ENCODE measurements at regions not wholly inside any gene's neighbourhood (a gene's known extent, or its start where the extent isn't known, plus 50 kb on each side); places are given as distances from the start of the nearest gene placed in this dataset.

DNA sequence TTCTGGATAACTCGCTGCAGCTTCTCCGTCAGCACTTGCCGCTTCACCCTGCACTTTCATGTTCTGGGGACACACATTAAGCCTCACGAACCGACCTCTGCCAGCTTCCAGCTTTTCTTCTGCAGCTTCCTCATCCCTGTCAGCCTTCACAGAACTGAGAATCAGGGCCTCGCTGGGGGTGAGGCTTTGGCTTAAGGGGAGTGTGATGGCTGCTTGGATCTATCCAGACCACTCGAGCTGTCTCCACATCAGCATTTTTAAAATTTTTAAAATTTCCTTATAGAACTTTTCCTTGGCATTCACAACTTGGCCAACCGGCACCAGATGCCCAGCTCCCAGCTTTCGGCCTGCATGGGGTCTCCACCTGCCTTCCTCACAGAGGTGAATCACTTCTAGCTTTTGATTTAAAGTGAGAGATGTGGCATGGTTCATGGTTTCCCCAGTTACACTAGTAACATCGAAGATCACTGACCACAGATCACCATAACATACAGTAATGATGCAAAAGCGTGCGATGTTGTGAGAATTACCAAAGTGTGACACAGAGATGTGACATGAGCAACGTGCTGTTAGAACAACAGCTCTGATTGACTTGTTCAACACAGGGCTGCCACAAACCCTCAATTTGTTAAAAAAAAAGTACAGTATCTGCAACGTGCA is 139.1 kb upstream of the C14orf180 start:
- no peak for DNase-seq

DNA sequence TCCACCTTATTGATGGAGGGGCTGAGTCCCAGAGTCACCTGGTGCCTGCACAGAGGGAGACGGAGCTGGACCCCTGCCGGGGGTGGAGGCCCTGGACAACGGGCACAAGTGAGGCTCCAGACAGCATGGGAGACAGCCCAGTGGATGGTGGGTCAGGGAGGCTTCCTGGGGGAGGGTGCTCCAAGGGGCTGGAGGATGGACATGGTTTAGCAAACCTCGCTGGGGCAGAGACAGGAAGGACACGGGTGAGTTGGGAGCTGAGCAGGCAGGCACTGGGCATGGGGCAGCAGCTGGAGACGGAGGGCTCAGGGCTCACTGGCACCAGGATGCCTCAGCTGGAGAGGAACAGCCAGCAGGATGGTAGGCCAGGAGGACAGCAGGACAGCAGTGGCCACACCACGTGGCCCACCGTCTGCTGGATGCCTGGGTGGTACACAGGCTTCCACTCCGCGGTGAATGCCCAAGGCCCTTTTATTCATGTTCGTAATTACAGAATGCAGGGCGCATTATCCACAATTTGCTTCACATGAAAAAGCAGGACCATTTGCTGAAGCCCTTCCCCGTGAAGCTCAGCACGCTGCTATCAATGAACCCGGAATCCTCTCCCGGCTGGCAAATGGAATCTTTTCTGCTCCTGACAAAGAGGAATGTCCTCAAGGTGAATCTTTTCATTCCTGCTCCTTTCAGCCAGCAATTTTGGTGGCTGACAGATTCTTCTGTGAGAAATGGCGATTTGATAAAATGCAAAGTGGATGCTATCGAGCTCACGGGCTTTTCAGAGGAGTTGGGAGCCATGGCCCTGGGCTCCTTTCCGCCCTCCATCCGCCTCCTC is 138.1 kb upstream of the C14orf180 start:
- DNase-seq: no peak

DNA sequence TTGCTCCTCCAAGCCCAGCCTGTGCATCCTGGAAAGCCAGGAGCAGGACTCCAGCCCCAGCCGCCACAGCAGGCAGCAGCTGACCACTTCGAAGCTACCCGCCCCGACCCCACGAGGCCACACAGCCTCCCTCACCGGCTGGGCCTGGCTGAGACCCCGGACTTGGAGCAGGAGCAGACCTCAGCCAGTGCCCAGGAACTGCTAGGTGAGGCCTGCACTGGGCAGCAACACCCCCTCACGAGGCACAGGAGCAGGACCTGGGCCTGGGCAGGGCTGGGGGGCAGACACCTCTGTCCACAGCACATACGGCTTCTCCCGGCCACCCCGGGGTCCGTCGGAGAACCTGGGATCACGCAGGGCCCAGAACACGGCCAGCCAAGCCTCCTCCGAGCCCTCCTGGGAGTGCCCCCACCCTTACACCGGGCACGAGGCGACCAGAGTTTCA is 137.4 kb upstream of the C14orf180 start:
- no peak for DNase-seq

DNA sequence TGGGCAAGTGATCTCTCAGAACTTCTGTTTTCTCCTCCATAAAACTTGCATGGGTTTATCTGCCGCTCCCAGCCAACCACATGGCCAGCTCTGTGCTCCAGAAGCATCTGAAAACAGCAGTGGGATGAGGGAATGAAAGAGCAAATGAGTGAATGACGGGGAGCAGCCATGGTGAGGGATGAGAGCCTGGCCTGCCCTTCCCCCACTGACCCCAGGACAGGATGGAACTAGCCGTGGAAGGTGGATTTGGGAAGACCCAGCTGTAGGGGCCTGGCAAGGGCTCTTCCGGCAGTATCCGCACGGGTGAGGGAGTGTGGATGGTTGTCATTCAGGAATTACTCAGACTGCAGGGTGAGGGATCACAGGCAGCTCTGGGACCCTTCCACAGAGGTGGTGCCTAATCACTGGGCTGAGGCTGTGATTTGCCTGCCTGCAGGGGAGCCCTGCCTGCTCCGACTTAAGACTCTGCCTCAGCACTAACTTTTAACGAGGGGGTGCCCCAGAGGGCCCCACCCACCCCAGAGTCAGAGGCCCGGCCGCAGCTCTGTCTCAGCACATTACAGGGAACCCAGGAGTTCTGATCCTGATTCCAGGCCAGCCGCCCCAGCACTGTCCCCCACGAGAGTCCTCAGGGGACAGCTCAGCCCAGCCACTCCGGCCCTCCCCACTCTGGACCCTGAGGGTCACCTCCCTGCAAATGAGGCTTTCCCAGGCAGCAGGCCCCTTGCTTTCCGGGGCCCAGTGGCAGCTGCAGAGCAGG is 136.8 kb upstream of the C14orf180 start:
- no peak for DNase-seq

- DNase-seq: no peak
These were observed 136.0 kb upstream of the C14orf180 start for GRCh38 chr14:104443391-104444158.

- no peak for DNase-seq
These were observed 135.2 kb upstream of the C14orf180 start for GRCh38 chr14:104444159-104445030.

GRCh38 chr14:104445086-104445485 is 134.5 kb upstream of the C14orf180 start:
- DNase-seq: no peak

- no peak for DNase-seq
These were observed 133.7 kb upstream of the C14orf180 start for GRCh38 chr14:104445832-104446381.

DNA sequence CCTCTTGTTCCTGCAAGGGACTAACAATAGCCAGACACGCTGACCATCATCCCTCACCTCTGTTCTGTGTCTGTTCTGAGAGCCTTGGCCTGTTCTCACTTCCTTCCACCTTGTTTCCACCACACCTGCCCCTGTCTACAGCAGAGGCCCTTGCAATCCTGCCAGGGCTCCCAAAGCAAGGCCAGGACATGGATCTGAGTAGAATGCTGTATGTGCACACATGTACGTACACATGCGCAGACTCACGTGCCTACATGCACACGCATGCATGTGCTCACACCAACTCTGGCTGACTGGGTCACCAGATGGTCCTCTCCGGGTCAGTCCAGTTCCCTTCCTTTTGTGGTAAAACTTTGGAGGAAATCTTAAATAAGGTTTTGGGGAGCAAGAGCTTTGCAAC is 133.0 kb upstream of the C14orf180 start:
- DNase-seq: no peak

DNA sequence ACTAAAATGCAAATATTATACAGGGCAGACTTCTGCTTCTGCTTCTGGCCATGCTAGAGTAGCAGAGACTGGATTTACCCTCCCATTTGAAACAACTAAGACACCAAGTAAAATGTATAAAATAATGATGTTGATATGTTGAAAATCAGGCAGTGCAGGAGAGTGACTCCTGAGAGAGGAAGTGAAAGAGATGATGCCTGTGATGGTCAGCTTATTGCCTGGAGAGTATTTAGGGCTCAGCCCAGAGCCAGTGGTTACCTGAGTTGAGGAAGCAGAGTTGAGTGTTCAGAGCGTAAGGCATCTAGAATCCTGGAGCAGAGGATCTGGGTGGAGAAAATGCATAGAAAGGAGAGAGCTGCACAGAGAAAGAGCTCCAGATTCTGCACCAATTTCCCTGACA is 131.8 kb upstream of the C14orf180 start:
- DNase-seq: no peak

- DNase-seq: no peak
These were observed 131.2 kb upstream of the C14orf180 start for GRCh38 chr14:104448321-104448720.

- no peak for DNase-seq
These were observed 130.8 kb upstream of the C14orf180 start for GRCh38 chr14:104448721-104449120.

GRCh38 chr14:104450811-104451401 is 128.7 kb upstream of the C14orf180 start:
- no peak for DNase-seq

DNA sequence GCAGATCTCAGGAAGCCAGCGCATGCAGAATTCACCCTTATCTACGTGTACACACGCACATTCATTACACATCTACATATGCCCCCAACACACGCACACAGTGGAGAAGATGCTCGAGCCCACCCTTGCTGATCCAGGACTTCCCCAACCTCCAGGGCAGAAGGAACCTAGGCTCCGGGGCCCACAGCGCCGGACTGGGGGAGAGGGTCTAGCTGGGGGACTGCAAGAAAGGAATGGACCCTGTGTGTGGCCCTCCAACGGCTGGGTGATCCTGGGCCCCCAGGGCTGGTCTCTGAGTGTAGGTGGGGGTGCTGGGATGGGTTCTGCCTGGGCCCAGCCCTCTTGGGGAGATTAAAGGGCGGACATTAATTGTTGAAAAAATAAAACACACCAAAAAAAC is 128.1 kb upstream of the C14orf180 start:
- DNase-seq: no peak

DNA sequence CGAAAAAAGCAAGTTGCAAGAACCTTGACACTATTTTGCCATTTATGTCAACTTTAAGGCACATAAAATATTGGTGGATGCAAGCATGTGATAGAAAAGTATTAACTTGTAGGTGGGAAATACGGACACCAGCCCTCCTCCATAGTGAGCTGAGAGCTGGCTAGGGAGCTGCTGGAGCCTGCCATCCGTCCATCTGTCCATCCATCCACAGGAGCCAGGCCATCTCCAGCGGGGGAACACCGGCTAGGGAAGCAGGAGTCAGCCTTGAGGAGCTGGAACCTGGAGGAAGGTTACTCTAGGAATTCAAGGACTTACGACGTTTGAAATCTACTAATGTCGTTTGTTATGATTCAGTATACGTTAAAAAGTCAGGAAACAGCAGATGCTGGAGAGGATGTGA is 120.7 kb upstream of the C14orf180 start:
- no peak for DNase-seq

DNA sequence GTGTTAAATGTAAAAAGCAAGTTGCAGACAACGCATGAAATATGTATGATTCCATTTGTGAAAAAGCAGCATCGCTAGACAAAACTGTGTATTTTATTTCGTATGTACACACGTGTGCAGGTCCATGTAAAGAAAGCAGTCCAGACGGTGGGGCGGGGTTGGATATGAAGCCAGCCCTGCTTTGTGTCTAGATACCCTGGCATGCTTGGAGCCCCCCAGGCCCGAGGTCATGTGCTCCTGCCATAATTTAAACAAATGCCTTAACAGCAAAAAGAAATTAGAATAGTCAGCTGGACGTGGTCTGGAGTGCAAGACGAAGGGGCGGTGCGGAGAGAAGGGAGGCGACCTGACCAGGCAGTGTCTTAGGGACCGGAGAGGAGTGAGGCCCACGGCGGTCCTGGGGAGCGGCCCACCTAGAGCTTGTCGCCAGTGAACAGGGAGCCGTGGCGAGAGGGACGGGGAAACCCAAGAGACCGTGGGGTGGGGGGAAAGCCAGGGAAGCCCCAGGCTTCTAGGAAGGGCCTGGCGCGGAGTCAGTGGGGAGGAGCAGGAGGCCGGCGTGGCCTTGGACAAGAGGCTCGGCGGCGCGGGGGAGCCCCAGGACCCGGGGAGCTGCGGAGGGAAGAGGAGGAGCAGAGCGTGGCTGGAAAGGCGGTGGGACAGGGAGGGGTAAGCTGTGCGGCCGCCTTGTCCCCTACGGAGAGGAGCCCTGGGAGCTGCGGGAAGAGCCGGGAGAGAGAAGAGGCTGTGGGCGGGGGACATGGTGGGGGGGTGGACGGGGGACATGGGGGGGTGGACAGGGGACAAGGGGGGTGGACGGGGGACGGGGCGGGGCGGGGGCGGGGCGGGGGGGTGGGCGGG is 118.5 kb upstream of the C14orf180 start:
- DNase-seq: no peak

GRCh38 chr14:104461676-104462449 is 117.7 kb upstream of the C14orf180 start:
- no peak for DNase-seq
